ENCODE measurements at regions not wholly inside any gene's neighbourhood (a gene's known extent, or its start where the extent isn't known, plus 50 kb on each side); places are given as distances from the start of the nearest gene placed in this dataset.

GRCh38 chr3:76550522-76551201, 489.2 kb upstream of the ROBO2 start:
- no peak for DNase-seq

GRCh38 chr3:76551739-76552138, 488.2 kb upstream of the ROBO2 start:
- DNase-seq = no peak

- no peak for DNase-seq
These were observed 487.2 kb upstream of the ROBO2 start for GRCh38 chr3:76552653-76553052.

- DNase-seq = no peak
These were observed 485.2 kb upstream of the ROBO2 start for GRCh38 chr3:76554707-76555106.

GRCh38 chr3:76561494-76562236, 478.2 kb upstream of the ROBO2 start:
- DNase-seq = no peak

- DNase-seq = no peak
These were observed 474.2 kb upstream of the ROBO2 start for GRCh38 chr3:76565496-76566210.

GRCh38 chr3:76566211-76566534, 473.7 kb upstream of the ROBO2 start:
- DNase-seq = no peak

- DNase-seq = no peak
These were observed 473.0 kb upstream of the ROBO2 start for GRCh38 chr3:76566904-76567303.

GRCh38 chr3:76570436-76571057, 469.4 kb upstream of the ROBO2 start:
- DNase-seq = peak; percentile 26

GRCh38 chr3:76576201-76576600, 463.7 kb upstream of the ROBO2 start:
- DNase-seq = no peak

GRCh38 chr3:76582098-76582497, 457.8 kb upstream of the ROBO2 start:
- DNase-seq = no peak

- DNase-seq = no peak
These were observed 457.1 kb upstream of the ROBO2 start for GRCh38 chr3:76582632-76583378.

- DNase-seq = no peak
These were observed 454.0 kb upstream of the ROBO2 start for GRCh38 chr3:76585794-76586392.

GRCh38 chr3:76586471-76586870, 453.4 kb upstream of the ROBO2 start:
- DNase-seq = no peak

- no peak for DNase-seq
These were observed 429.7 kb upstream of the ROBO2 start for GRCh38 chr3:76610150-76610549.

- DNase-seq = no peak
These were observed 424.2 kb upstream of the ROBO2 start for GRCh38 chr3:76615719-76616118.

- DNase-seq = no peak
These were observed 415.7 kb upstream of the ROBO2 start for GRCh38 chr3:76624164-76624563.

- DNase-seq = no peak
These were observed 412.7 kb upstream of the ROBO2 start for GRCh38 chr3:76627236-76627635.

- no peak for DNase-seq
These were observed 408.6 kb upstream of the ROBO2 start for GRCh38 chr3:76631251-76631650.

- DNase-seq = no peak
These were observed 401.9 kb upstream of the ROBO2 start for GRCh38 chr3:76638006-76638405.

GRCh38 chr3:76643623-76644304, 396.1 kb upstream of the ROBO2 start:
- DNase-seq = no peak

GRCh38 chr3:76644305-76644675, 395.6 kb upstream of the ROBO2 start:
- no peak for DNase-seq
